ENCODE measurements at regions not wholly inside any gene's neighbourhood (a gene's known extent, or its start where the extent isn't known, plus 50 kb on each side); places are given as distances from the start of the nearest gene placed in this dataset.

- POLR2A ChIA-PET, result interaction anchor here (1.3 kb wide), 1 partner anchor 379 kb away, joined by 3 read pairs; the partner anchor contains the start of gene SF3B5
- CTCF ChIA-PET, result no interaction called here
- DNase-seq (ENCODE audit: extremely low spot score), result no peak
- TF ChIP-seq ARNT (IDR thresholded peaks at IDR 0.05), result no peak
- no peak for TF ChIP-seq TARDBP (IDR thresholded peaks at IDR 0.05)
Observed at GRCh38 chr6:144474290-144474689, 189.2 kb downstream of the UTRN start.

- no peak for DNase-seq (ENCODE audit: extremely low spot score)
- CTCF ChIA-PET, result no interaction called here
- TF ChIP-seq FOXM1 (IDR thresholded peaks at IDR 0.05; ENCODE audit: borderline replicate concordance) (no peak), ARNT (IDR thresholded peaks at IDR 0.05) (no peak), BHLHE40 (IDR thresholded peaks at IDR 0.05; ENCODE audit: borderline replicate concordance) (no peak), PKNOX1 (IDR thresholded peaks at IDR 0.05) (no peak), SP1 (IDR thresholded peaks at IDR 0.05) (no peak), L3MBTL2 (conservative IDR thresholded peaks at IDR 0.05) (no peak), HDGF (IDR thresholded peaks at IDR 0.05; ENCODE audit: borderline replicate concordance) (no peak), FOXK2 (IDR thresholded peaks at IDR 0.05) (no peak), ZNF384 (IDR thresholded peaks at IDR 0.05) (no peak), NFRKB (IDR thresholded peaks at IDR 0.05) (no peak)
- POLR2A ChIA-PET, result interaction anchor here (1.3 kb wide), 1 partner anchor 379 kb away, joined by 3 read pairs; the partner anchor contains the start of gene SF3B5
Observed at GRCh38 chr6:144474904-144475303, 189.8 kb downstream of the UTRN start.

- TF ChIP-seq FOXA1 (IDR thresholded peaks at IDR 0.05) (no peak), NFRKB (IDR thresholded peaks at IDR 0.05) (no peak), ELF4 (IDR thresholded peaks at IDR 0.05) (no peak), SUZ12 (IDR thresholded peaks at IDR 0.05) (no peak), ZNF384 (IDR thresholded peaks at IDR 0.05) (no peak), LEF1 (IDR thresholded peaks at IDR 0.05; ENCODE audit: borderline replicate concordance) (no peak), FOXK2 (IDR thresholded peaks at IDR 0.05) (no peak), HDGF (IDR thresholded peaks at IDR 0.05; ENCODE audit: borderline replicate concordance) (no peak), BHLHE40 (IDR thresholded peaks at IDR 0.05; ENCODE audit: borderline replicate concordance) (no peak), SP1 (IDR thresholded peaks at IDR 0.05) (no peak), CTBP1 (IDR thresholded peaks at IDR 0.05; ENCODE audit: borderline replicate concordance) (no peak), L3MBTL2 (conservative IDR thresholded peaks at IDR 0.05) (no peak), TARDBP (IDR thresholded peaks at IDR 0.05) (no peak)
- DNase-seq (ENCODE audit: extremely low spot score), result no peak
- CTCF ChIA-PET, result no interaction called here
- POLR2A ChIA-PET, result interaction anchor here (1.3 kb wide), 1 partner anchor 380 kb away, joined by 3 read pairs; the partner anchor contains the start of gene SF3B5
Observed at GRCh38 chr6:144475411-144475810, 190.3 kb downstream of the UTRN start.

- ChIA-PET CTCF (no interaction called here), POLR2A (no interaction called here)
- TF ChIP-seq BHLHE40 (IDR thresholded peaks at IDR 0.05; ENCODE audit: borderline replicate concordance) (no peak), ARNT (IDR thresholded peaks at IDR 0.05) (no peak), LEF1 (IDR thresholded peaks at IDR 0.05; ENCODE audit: borderline replicate concordance) (no peak), FOXK2 (IDR thresholded peaks at IDR 0.05) (no peak), L3MBTL2 (conservative IDR thresholded peaks at IDR 0.05) (no peak), TARDBP (IDR thresholded peaks at IDR 0.05) (no peak), SP1 (IDR thresholded peaks at IDR 0.05) (no peak), CTBP1 (IDR thresholded peaks at IDR 0.05; ENCODE audit: borderline replicate concordance) (no peak), FOXA1 (IDR thresholded peaks at IDR 0.05) (no peak), ELF4 (IDR thresholded peaks at IDR 0.05) (no peak)
- no peak for DNase-seq (ENCODE audit: extremely low spot score)
Observed at GRCh38 chr6:144476286-144476685, 191.2 kb downstream of the UTRN start.

GRCh38 chr6:144477396-144477795 lies 192.3 kb downstream of the UTRN start:
- TF ChIP-seq BHLHE40 (IDR thresholded peaks at IDR 0.05; ENCODE audit: borderline replicate concordance) (no peak), SUZ12 (IDR thresholded peaks at IDR 0.05) (no peak), L3MBTL2 (conservative IDR thresholded peaks at IDR 0.05) (no peak), ARNT (IDR thresholded peaks at IDR 0.05) (no peak), FOXM1 (IDR thresholded peaks at IDR 0.05; ENCODE audit: borderline replicate concordance) (no peak), HDGF (IDR thresholded peaks at IDR 0.05; ENCODE audit: borderline replicate concordance) (no peak), LEF1 (IDR thresholded peaks at IDR 0.05; ENCODE audit: borderline replicate concordance) (no peak), ZNF384 (IDR thresholded peaks at IDR 0.05) (no peak), NFRKB (IDR thresholded peaks at IDR 0.05) (no peak), CTBP1 (IDR thresholded peaks at IDR 0.05; ENCODE audit: borderline replicate concordance) (no peak), TARDBP (IDR thresholded peaks at IDR 0.05) (no peak), FOXA1 (IDR thresholded peaks at IDR 0.05) (no peak), SP1 (IDR thresholded peaks at IDR 0.05) (no peak), FOXK2 (IDR thresholded peaks at IDR 0.05) (no peak), ELF4 (IDR thresholded peaks at IDR 0.05) (no peak), PKNOX1 (IDR thresholded peaks at IDR 0.05) (no peak)
- CTCF ChIA-PET, result interaction anchor here (0.6 kb wide), 1 partner anchor 372 kb away, joined by 6 read pairs; no protein-coding TSS in a partner anchor
- no peak for DNase-seq (ENCODE audit: extremely low spot score)
- POLR2A ChIA-PET, result no interaction called here

- ChIA-PET CTCF (no interaction called here), POLR2A (no interaction called here)
- TF ChIP-seq FOXK2 (IDR thresholded peaks at IDR 0.05) (no peak), FOXM1 (IDR thresholded peaks at IDR 0.05; ENCODE audit: borderline replicate concordance) (no peak), CTBP1 (IDR thresholded peaks at IDR 0.05; ENCODE audit: borderline replicate concordance) (no peak), NFRKB (IDR thresholded peaks at IDR 0.05) (no peak), LEF1 (IDR thresholded peaks at IDR 0.05; ENCODE audit: borderline replicate concordance) (no peak), SUZ12 (IDR thresholded peaks at IDR 0.05) (no peak), TARDBP (IDR thresholded peaks at IDR 0.05) (no peak), ZNF384 (IDR thresholded peaks at IDR 0.05) (no peak), ELF4 (IDR thresholded peaks at IDR 0.05) (no peak), SP1 (IDR thresholded peaks at IDR 0.05) (no peak), PKNOX1 (IDR thresholded peaks at IDR 0.05) (no peak), FOXA1 (IDR thresholded peaks at IDR 0.05) (no peak), BHLHE40 (IDR thresholded peaks at IDR 0.05; ENCODE audit: borderline replicate concordance) (no peak)
- DNase-seq (ENCODE audit: extremely low spot score), result no peak
Observed at GRCh38 chr6:144477856-144478255, 192.7 kb downstream of the UTRN start.
